Common myeloid progenitor, CD34-positive (primary cell): ENCODE measurements at regions not wholly inside any gene's neighbourhood (a gene's known extent, or its start where the extent isn't known, plus 50 kb on each side); places are given as distances from the start of the nearest gene placed in this dataset.
"Not testable (repeated sequence)": the region's sequence is repeated elsewhere in the genome, so short reads cannot be mapped to it uniquely, and the experiment has no call there.

ENCODE experiments used
- CTCF ChIA-PET: fragments of 350-600 bp; sonication (Branson Sonifier 250); formaldehyde crosslinking; loops from one replicate; lab custom pipeline; 2021; ENCODE audit warnings: antibody characterized with exemption; lab: Charles Lee
- POLR2A ChIA-PET: fragments of 350-600 bp; sonication (Branson Sonifier 250); formaldehyde crosslinking; loops from one replicate; lab custom pipeline; 2021; ENCODE audit warnings: antibody characterized with exemption; lab: Charles Lee
- DNase-seq, 3 donors: peaks; one replicate each; pipeline versions ENCODE4 v3.0.0 to v3.0.0-alpha.2; 2013
- H3K27ac ChIP-seq, 2 experiments: 1 replicate in 1 of 2; 2 replicates in 1 of 2; pipeline ENCODE4 v1.7.0; 2013; ENCODE audit warnings: inconsistent platforms in 2 of 2, low read length in 2 of 2, mild to moderate bottlenecking in 2 of 2, low read depth in 1 of 2, moderate library complexity in 1 of 2; ENCODE audit not compliant: severe bottlenecking in 2 of 2, insufficient read depth in 1 of 2, poor library complexity in 1 of 2
- H3K27me3 ChIP-seq, 5 experiments: replicated peaks in 2 of 5; 1 replicate in 3 of 5; 2 replicates in 2 of 5; pipeline versions ENCODE4 v1.6.1 to v1.7.0; 2013; ENCODE audit warnings: low read length in 4 of 5, mild to moderate bottlenecking in 2 of 5, moderate library complexity in 2 of 5, inconsistent platforms in 1 of 5; ENCODE audit not compliant: insufficient read depth in 5 of 5, control insufficient read depth in 4 of 5
- H3K36me3 ChIP-seq, 4 experiments: 1 replicate in 2 of 4; 2 replicates in 2 of 4; pipeline versions ENCODE4 v1.6.1 to v1.7.0; 2013; ENCODE audit warnings: low read length in 3 of 4, control low read depth in 1 of 4, mild to moderate bottlenecking in 1 of 4; ENCODE audit not compliant: control insufficient read depth in 4 of 4, insufficient read depth in 4 of 4
- H3K4me1 ChIP-seq, 4 experiments: 1 replicate in 3 of 4; 2 replicates in 1 of 4; pipeline versions ENCODE4 v1.6.1 to v1.7.1; 2013; ENCODE audit warnings: low read length in 3 of 4, mild to moderate bottlenecking in 3 of 4, control low read depth in 1 of 4, inconsistent platforms in 1 of 4, moderate library complexity in 1 of 4; ENCODE audit not compliant: control insufficient read depth in 4 of 4, insufficient read depth in 4 of 4; ENCODE audit errors: control extremely low read depth in 1 of 4
- H3K4me3 ChIP-seq, 7 experiments: 1 replicate in 4 of 7; 2 replicates in 3 of 7; pipeline versions ENCODE4 v1.5.1 to v1.7.0; 2013; ENCODE audit warnings: mild to moderate bottlenecking in 7 of 7, low read length in 6 of 7, moderate library complexity in 6 of 7, inconsistent platforms in 2 of 7, low read depth in 2 of 7, control low read depth in 1 of 7; ENCODE audit not compliant: insufficient read depth in 4 of 7, control insufficient read depth in 1 of 7; ENCODE audit errors: extremely low read depth in 1 of 7
- H3K9me3 ChIP-seq, 5 experiments: 1 replicate in 4 of 5; 2 replicates in 1 of 5; pipeline versions ENCODE4 v1.6.1 to v1.7.1; 2013; ENCODE audit warnings: low read length in 4 of 5, mild to moderate bottlenecking in 2 of 5, inconsistent platforms in 1 of 5, low read depth in 1 of 5, moderate library complexity in 1 of 5; ENCODE audit not compliant: control insufficient read depth in 4 of 5, insufficient read depth in 2 of 5; ENCODE audit errors: control extremely low read depth in 1 of 5
- WGBS: methylation state at CpG from one replicate; pipeline ENCODE4 v1.1.5; 2013; ENCODE audit not compliant: insufficient coverage; 5-methylcytosine and 5-hydroxymethylcytosine counted together

GRCh38 chr2:125756431-125756830, 899.5 kb upstream of the GYPC start:
- no peaks in the 10 kb centered on the region for H3K36me3 ChIP-seq
- no peak overlapping the region for H3K27ac ChIP-seq
- H3K4me1 ChIP-seq, result no peaks in the 10 kb centered on the region
- no peaks in the 10 kb centered on the region for H3K27me3 ChIP-seq
- ChIA-PET CTCF (no interaction called here), POLR2A (no interaction called here)
- no peak for DNase-seq
- H3K9me3 ChIP-seq, result no peaks in the 10 kb centered on the region
- WGBS, result 100% methylated on average over 3 of the region's 4 CpGs
- H3K4me3 ChIP-seq, result no peak overlapping the region

- WGBS, result no CpG with 5 or more reads among the region's 1 CpG
- ChIA-PET CTCF (no interaction called here), POLR2A (no interaction called here)
- no peak for DNase-seq
- Histone ChIP-seq H3K36me3 (no peaks in the 10 kb centered on the region), H3K4me3 (no peak overlapping the region), H3K27me3 (no peaks in the 10 kb centered on the region), H3K9me3 (peaks cover 0 to 4% (median 0%) of the 10 kb centered on the region in 5 experiments), H3K27ac (no peak overlapping the region), H3K4me1 (no peaks in the 10 kb centered on the region)
These were observed 859.2 kb upstream of the GYPC start for GRCh38 chr2:125796784-125797183.

GRCh38 chr2:125797192-125797591, 858.8 kb upstream of the GYPC start:
- H3K4me1 ChIP-seq, result no peaks in the 10 kb centered on the region
- peaks cover 0 to 6% (median 0%) of the 10 kb centered on the region in 5 experiments for H3K9me3 ChIP-seq
- no CpG with 5 or more reads among the region's 4 CpGs for WGBS
- no peak overlapping the region for H3K27ac ChIP-seq
- no peaks in the 10 kb centered on the region for H3K27me3 ChIP-seq
- CTCF ChIA-PET, result no interaction called here
- H3K4me3 ChIP-seq, result no peak overlapping the region
- H3K36me3 ChIP-seq, result no peaks in the 10 kb centered on the region
- no peak for DNase-seq
- POLR2A ChIA-PET, result no interaction called here

GRCh38 chr2:125822746-125823145, 833.2 kb upstream of the GYPC start:
- DNase-seq, result no peak
- H3K9me3 ChIP-seq, result no peaks in the 10 kb centered on the region
- no peak overlapping the region for H3K4me3 ChIP-seq
- no peaks in the 10 kb centered on the region for H3K27me3 ChIP-seq
- no peaks in the 10 kb centered on the region for H3K36me3 ChIP-seq
- H3K27ac ChIP-seq, result no peak overlapping the region
- ChIA-PET CTCF (no interaction called here), POLR2A (no interaction called here)
- H3K4me1 ChIP-seq, result no peaks in the 10 kb centered on the region
- WGBS, result 93% methylated on average over 5 of the region's 5 CpGs

GRCh38 chr2:125825781-125826180, 830.2 kb upstream of the GYPC start:
- 95% methylated on average over 8 of the region's 9 CpGs for WGBS
- DNase-seq, POLR2A ChIA-PET, H3K9me3 ChIP-seq, H3K4me1 ChIP-seq, H3K36me3 ChIP-seq, H3K27ac ChIP-seq, CTCF ChIA-PET, H3K4me3 ChIP-seq, H3K27me3 ChIP-seq: not testable (repeated sequence)

- Histone ChIP-seq H3K9me3 (no peaks in the 10 kb centered on the region), H3K27ac (no peak overlapping the region), H3K36me3 (no peaks in the 10 kb centered on the region), H3K4me1 (no peaks in the 10 kb centered on the region), H3K27me3 (no peaks in the 10 kb centered on the region), H3K4me3 (no peak overlapping the region)
- CTCF ChIA-PET, result no interaction called here
- 40% methylated on average over 1 of the region's 3 CpGs for WGBS
- POLR2A ChIA-PET, result no interaction called here
- DNase-seq, result no peak
These were observed 818.8 kb upstream of the GYPC start for GRCh38 chr2:125837128-125837527.

GRCh38 chr2:125837611-125838010, 818.3 kb upstream of the GYPC start:
- DNase-seq, result no peak
- POLR2A ChIA-PET, result no interaction called here
- WGBS, result 93% methylated on average over 3 of the region's 5 CpGs

More at GRCh38 chr2:125837611-125838010, 818.3 kb upstream of the GYPC start:
- Histone ChIP-seq H3K27me3 (no peaks in the 10 kb centered on the region), H3K9me3 (no peaks in the 10 kb centered on the region), H3K27ac (no peak overlapping the region), H3K4me3 (no peak overlapping the region), H3K36me3 (no peaks in the 10 kb centered on the region), H3K4me1 (no peaks in the 10 kb centered on the region)
- CTCF ChIA-PET, result no interaction called here
